Activated naive CD8-positive, alpha-beta T cell treated with anti-CD3 and anti-CD28 coated beads for 36 hours (primary cell): ENCODE measurements at regions not wholly inside any gene's neighbourhood (a gene's known extent, or its start where the extent isn't known, plus 50 kb on each side); places are given as distances from the start of the nearest gene placed in this dataset.

Source experiments
- DNase-seq: peaks from one replicate; pipeline ENCODE4 v3.0.0; 2021
- H3K27ac Mint-ChIP-seq: one replicate; pipeline ENCODE4 v1.8.0; 2022; ENCODE audit warnings: mild to moderate bottlenecking, moderate library complexity, mixed read lengths
- H3K27me3 Mint-ChIP-seq: one replicate; pipeline ENCODE4 v1.8.0; 2022; ENCODE audit warnings: mild to moderate bottlenecking, mixed read lengths
- H3K36me3 Mint-ChIP-seq: one replicate; pipeline ENCODE4 v1.8.0; 2021; ENCODE audit warnings: mild to moderate bottlenecking, mixed read lengths
- H3K4me1 Mint-ChIP-seq: one replicate; pipeline ENCODE4 v1.8.0; 2021; ENCODE audit warnings: mixed read lengths
- H3K4me3 Mint-ChIP-seq: one replicate; pipeline ENCODE4 v1.8.0; 2022; ENCODE audit warnings: mild to moderate bottlenecking, moderate library complexity, mixed read lengths
- H3K9me3 Mint-ChIP-seq: one replicate; pipeline ENCODE4 v1.8.0; 2022; ENCODE audit warnings: mixed read lengths

DNA sequence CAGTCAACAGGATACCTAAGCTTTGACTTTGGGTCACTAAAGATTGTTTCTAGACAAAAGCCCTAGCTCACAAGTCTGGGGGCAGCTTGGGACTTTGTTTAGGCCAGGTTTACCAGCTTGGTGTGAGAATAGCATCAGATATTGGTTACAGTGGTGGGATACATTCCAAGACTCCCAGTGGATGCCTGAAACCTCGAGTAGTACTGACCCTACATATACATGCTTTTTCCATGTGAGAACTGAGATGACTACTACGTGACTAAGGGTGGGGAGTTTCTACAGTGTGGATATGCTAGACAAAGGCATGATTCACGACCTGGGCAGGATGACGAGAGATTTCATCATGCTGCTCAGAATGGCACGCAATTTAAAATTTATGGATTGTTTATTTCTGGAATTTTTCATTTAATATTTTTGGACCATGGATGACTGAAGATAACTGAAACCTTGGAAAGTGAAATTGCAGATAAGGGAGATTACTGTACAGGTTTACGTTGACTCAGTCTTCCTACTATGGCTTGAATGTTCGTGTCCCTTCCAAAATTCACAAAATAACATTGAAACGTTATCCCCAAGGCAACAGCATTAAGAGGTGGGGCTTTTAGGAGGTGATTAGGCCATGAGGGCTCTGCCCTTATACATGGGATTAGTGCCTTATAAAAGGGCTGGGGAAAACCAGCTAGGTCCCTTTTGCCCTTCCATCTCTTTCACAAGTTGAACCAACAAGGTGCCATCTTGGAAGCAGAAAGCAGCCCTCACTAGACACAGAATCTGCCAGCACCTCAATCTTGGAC is 50.2 kb upstream of the CTAGE1 start:
- Mint-ChIP-seq H3K4me3 (no peak overlapping the region), H3K27me3 (no peaks in the 10 kb centered on the region), H3K36me3 (no peaks in the 10 kb centered on the region), H3K27ac (no peak overlapping the region), H3K4me1 (no peaks in the 10 kb centered on the region), H3K9me3 (no peaks in the 10 kb centered on the region)
- DNase-seq = no peak

DNA sequence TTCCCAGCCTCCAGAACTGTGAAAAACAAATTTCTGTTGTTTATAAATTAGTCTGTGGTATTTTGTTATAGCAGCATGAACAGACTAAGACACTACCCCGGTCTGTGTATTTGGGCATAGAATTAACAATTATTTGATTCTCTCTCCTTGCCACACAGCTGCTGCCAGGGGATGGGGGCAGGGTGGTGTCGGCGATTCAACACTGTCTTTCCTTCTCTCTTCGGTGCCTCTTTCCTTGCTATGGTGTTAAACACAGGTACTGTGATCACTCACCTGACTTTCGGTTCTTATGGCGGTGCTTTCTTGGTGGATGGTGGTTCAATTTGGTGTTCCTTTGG is 50.8 kb upstream of the CTAGE1 start:
- Mint-ChIP-seq H3K4me3 (no peak overlapping the region), H3K9me3 (no peaks in the 10 kb centered on the region), H3K27me3 (no peaks in the 10 kb centered on the region), H3K36me3 (no peaks in the 10 kb centered on the region), H3K4me1 (no peaks in the 10 kb centered on the region), H3K27ac (no peak overlapping the region)
- no peak for DNase-seq

- H3K27me3 Mint-ChIP-seq = no peaks in the 10 kb centered on the region
- no peaks in the 10 kb centered on the region for H3K4me1 Mint-ChIP-seq
These were observed 51.5 kb upstream of the CTAGE1 start for GRCh38 chr18:22469061-22469734.

DNA sequence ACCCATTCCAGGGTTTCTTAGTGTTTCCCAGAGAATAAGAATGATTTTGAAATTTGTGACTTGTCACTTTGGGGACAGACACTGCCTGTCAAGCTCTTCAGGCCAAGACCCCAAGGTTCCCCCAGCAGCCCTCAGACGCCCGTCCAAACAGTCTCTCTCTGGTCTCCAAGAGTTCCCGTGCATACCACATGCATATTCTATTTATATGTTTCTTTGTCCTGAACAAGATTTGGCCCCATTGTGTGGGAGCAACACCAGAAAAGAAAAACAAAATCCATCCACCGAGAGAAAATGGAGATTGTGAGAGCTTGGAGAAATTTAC is 52.2 kb upstream of the CTAGE1 start:
- peaks cover under 1% of the 10 kb centered on the region for H3K27me3 Mint-ChIP-seq

More at GRCh38 chr18:22469061-22469734, 51.5 kb upstream of the CTAGE1 start:
- Mint-ChIP-seq H3K4me3 (no peak overlapping the region), H3K27ac (no peak overlapping the region), H3K36me3 (no peaks in the 10 kb centered on the region), H3K9me3 (no peaks in the 10 kb centered on the region)
- no peak for DNase-seq

GRCh38 chr18:22470248-22471235 is 52.8 kb upstream of the CTAGE1 start:
- Mint-ChIP-seq H3K4me3 (no peak overlapping the region), H3K27me3 (peaks cover 5% of the 10 kb centered on the region), H3K9me3 (no peaks in the 10 kb centered on the region), H3K27ac (no peak overlapping the region), H3K36me3 (no peaks in the 10 kb centered on the region), H3K4me1 (no peaks in the 10 kb centered on the region)
- no peak for DNase-seq

More for the DNA sequence above, 52.2 kb upstream of the CTAGE1 start:
- H3K9me3 Mint-ChIP-seq = no peaks in the 10 kb centered on the region
- no peaks in the 10 kb centered on the region for H3K4me1 Mint-ChIP-seq
- no peak for DNase-seq
- H3K36me3 Mint-ChIP-seq = no peaks in the 10 kb centered on the region
- H3K4me3 Mint-ChIP-seq = no peak overlapping the region
- no peak overlapping the region for H3K27ac Mint-ChIP-seq

DNA sequence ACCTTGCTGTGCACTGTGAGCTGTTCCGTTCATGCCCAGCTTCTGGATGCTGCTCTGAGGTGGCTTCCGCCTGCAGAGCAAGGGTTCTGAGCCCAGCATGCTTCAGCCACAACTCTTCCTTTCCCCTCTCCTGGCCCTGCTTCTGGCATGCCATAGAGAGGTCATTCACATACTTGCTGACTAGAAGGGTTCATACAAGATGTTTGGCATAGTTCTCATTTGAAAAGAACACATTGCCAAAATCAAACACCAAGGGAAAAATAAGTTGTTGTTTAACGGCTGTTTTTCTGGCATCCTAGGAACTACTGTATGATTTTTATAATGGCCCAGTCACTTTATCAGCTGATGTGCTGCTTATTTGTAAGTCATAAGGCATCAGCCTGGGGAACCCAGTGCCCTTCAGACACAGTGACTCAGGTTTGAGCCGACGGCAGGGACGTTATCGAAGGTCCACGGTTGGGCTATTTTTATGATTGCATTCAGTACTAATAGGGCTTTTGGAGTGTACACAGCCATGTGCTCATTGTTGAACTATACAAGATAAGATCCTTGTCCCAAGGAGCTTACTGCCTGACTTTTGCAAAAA is 53.9 kb upstream of the CTAGE1 start:
- H3K36me3 Mint-ChIP-seq = no peaks in the 10 kb centered on the region
- peaks cover 8% of the 10 kb centered on the region for H3K27me3 Mint-ChIP-seq
- H3K4me1 Mint-ChIP-seq = no peaks in the 10 kb centered on the region
- H3K9me3 Mint-ChIP-seq = no peaks in the 10 kb centered on the region
- DNase-seq = no peak
- no peak overlapping the region for H3K4me3 Mint-ChIP-seq
- H3K27ac Mint-ChIP-seq = no peak overlapping the region

GRCh38 chr18:22473366-22473765 is 55.7 kb upstream of the CTAGE1 start:
- H3K4me1 Mint-ChIP-seq = no peaks in the 10 kb centered on the region
- no peak overlapping the region for H3K4me3 Mint-ChIP-seq
- H3K36me3 Mint-ChIP-seq = no peaks in the 10 kb centered on the region
- peaks cover 8% of the 10 kb centered on the region for H3K27me3 Mint-ChIP-seq
- DNase-seq = no peak
- H3K9me3 Mint-ChIP-seq = no peaks in the 10 kb centered on the region
- H3K27ac Mint-ChIP-seq = no peak overlapping the region

DNA sequence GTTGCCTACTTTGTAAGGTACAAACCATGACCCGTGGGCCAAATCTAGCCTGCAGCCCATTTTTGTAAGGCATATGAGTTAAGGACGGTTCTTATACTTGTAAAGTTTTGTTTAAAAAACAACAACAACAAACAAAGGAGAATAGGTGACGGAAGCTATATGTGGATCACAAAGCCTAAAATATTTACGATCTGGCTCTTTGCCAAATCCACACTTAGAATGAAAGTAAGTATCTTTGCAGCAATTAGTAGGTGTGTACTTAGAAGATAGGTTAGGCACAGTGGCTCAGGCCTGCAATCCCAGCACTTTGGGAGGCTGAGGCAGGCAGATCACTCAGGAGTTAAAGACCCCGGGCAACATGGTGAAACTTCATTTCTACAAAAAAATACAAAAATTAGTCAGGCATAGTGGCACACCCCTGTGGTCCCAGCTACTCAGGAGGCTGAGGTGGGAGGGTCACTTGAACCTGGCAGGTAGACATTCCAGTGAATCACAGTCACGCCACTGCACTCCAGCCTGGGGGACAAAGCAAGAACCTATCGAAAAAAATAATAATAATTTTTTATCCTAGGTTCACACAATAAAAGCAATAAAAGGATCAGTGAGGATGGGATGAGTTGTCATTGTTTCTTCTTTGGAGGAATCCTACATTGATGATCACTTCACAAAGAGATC is 57.8 kb upstream of the CTAGE1 start:
- Mint-ChIP-seq H3K9me3 (no peaks in the 10 kb centered on the region), H3K4me3 (no peak overlapping the region), H3K36me3 (no peaks in the 10 kb centered on the region), H3K27ac (no peak overlapping the region), H3K4me1 (no peaks in the 10 kb centered on the region), H3K27me3 (peaks cover 8% of the 10 kb centered on the region)
- DNase-seq = no peak

GRCh38 chr18:22477222-22477621 is 59.5 kb upstream of the CTAGE1 start:
- DNase-seq = no peak
- H3K27me3 Mint-ChIP-seq = peaks cover 8% of the 10 kb centered on the region
- no peaks in the 10 kb centered on the region for H3K4me1 Mint-ChIP-seq
- no peaks in the 10 kb centered on the region for H3K36me3 Mint-ChIP-seq
- peaks cover 3% of the 10 kb centered on the region for H3K9me3 Mint-ChIP-seq
- no peak overlapping the region for H3K4me3 Mint-ChIP-seq
- no peak overlapping the region for H3K27ac Mint-ChIP-seq

DNA sequence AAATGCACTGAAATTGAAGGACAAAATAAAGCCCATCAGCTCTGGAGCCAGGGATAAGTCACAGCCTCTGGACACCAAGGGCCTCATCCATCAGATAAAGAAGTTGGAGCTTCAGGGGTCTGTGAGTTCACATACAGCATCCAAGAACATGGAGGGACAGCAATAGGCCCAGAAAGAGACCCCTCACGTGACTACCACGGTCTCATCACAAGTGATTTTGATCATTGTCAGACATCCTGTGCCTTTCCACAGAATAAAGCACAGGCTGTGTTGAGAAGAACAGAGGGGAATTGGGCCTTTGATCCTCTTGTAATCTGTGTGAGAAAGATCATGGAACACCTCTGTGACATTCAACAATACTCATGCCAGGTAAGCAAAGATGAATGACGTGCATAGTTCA is 65.2 kb upstream of the CTAGE1 start:
- H3K4me3 Mint-ChIP-seq = no peak overlapping the region
- H3K4me1 Mint-ChIP-seq = no peaks in the 10 kb centered on the region
- H3K27ac Mint-ChIP-seq = no peak overlapping the region
- DNase-seq = no peak
- H3K9me3 Mint-ChIP-seq = peaks cover 4% of the 10 kb centered on the region
- H3K27me3 Mint-ChIP-seq = peaks cover 4% of the 10 kb centered on the region
- no peaks in the 10 kb centered on the region for H3K36me3 Mint-ChIP-seq

DNA sequence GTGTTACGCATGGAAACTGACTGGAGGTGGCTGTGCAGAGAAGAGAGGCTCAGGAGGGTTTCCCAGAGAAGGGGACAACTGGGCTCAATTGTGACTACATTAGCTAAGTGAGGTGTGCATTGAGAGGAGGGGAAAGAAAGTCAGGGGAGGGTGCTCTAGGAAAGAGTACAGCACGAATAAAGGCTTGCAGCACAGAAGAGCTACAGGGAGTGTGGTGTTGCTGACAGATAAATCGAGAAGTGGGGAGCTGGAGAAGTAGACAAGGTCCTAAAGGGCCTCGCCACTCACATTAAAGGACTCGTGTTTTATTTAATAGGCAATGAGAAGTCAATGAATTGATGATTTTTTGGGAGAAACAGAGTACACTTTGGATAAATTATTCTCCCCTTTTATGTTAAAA is 65.7 kb upstream of the CTAGE1 start:
- Mint-ChIP-seq H3K9me3 (peaks cover 4% of the 10 kb centered on the region), H3K4me3 (no peak overlapping the region), H3K4me1 (no peaks in the 10 kb centered on the region), H3K36me3 (no peaks in the 10 kb centered on the region), H3K27ac (no peak overlapping the region), H3K27me3 (peaks cover 4% of the 10 kb centered on the region)
- DNase-seq = no peak

DNA sequence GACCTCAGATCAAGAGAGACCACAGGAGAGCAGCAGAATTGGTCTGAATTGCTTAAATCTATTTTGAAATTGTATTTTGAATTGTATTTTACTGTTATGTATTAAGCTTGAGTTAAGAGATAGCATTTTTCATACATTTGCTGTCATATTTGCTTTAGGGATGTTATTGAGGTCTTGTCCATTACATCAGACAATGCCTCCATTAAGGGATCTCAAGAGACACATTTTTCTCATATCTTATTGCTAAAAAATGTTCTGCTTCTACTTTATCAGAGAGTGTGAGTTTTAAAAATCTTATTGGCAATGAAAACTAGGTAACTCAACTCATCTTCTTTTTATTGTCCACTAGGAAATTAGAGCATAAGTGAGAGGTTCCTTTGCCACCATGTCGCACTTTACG is 66.8 kb upstream of the CTAGE1 start:
- Mint-ChIP-seq H3K4me1 (no peaks in the 10 kb centered on the region), H3K27me3 (peaks cover 8% of the 10 kb centered on the region), H3K36me3 (no peaks in the 10 kb centered on the region), H3K27ac (no peak overlapping the region), H3K9me3 (peaks cover 4% of the 10 kb centered on the region), H3K4me3 (no peak overlapping the region)
- DNase-seq = no peak

DNA sequence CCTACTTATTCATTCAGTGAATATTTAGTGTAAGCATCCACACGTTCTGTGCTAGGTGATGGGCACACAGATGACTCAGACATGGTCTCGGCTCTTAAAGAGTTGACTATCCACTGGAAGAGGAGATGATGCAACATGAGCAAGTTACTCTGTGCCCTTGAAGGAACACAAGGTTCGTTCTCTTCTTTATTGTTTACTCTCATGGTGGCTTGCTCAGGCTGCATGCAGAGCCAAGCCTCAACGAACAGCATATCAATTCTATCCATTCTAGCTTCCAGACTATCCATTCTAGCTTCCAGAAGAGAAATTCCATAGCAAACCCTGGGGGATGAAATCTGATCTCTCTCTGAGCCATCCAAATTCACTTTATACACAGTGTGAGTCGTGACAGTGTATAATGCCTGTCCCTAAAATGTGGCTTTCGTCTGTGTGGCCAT is 68.1 kb upstream of the CTAGE1 start:
- Mint-ChIP-seq H3K4me1 (no peaks in the 10 kb centered on the region), H3K9me3 (peaks cover 4% of the 10 kb centered on the region), H3K4me3 (no peak overlapping the region), H3K27ac (no peak overlapping the region), H3K27me3 (peaks cover 8% of the 10 kb centered on the region), H3K36me3 (no peaks in the 10 kb centered on the region)
- no peak for DNase-seq

DNA sequence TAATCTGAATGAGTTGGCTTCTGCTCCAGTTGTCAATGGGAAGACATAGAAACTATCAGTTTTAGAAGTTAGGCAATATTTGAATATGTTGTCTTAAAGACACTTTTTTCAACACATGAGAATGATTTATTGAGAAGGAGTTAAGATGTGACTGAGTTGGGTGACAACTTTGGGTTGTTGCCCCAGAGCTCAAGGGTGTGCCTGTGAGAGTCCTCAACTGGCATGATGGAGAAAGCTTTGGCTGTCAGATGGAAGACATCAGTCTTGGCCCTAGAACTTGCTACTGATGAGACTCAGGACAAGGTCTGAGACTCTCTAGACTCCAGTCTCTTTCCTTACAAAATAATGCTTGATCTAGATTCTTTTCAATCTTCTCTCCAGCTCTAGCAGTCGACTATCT is 69.0 kb upstream of the CTAGE1 start:
- H3K27me3 Mint-ChIP-seq = peaks cover 15% of the 10 kb centered on the region
- H3K4me1 Mint-ChIP-seq = no peaks in the 10 kb centered on the region
- H3K9me3 Mint-ChIP-seq = peaks cover 1% of the 10 kb centered on the region
- no peaks in the 10 kb centered on the region for H3K36me3 Mint-ChIP-seq
- H3K27ac Mint-ChIP-seq = no peak overlapping the region
- no peak overlapping the region for H3K4me3 Mint-ChIP-seq
- no peak for DNase-seq
